Germinal center (tissue), 1 donor: ENCODE measurements at regions not wholly inside any gene's neighbourhood (a gene's known extent, or its start where the extent isn't known, plus 50 kb on each side); places are given as distances from the start of the nearest gene placed in this dataset.

Source experiments
- DNase-seq: peaks from one replicate; pipeline ENCODE4 v3.0.0; 2012; ENCODE audit warnings: mixed read lengths, low spot score

GRCh38 chr11:28684011-28684586 lies 575.9 kb downstream of the METTL15 start:
- no peak for DNase-seq

GRCh38 chr11:28679795-28680468 lies 571.7 kb downstream of the METTL15 start:
- no peak for DNase-seq

GRCh38 chr11:28677721-28678120 lies 569.5 kb downstream of the METTL15 start:
- DNase-seq, result no peak

GRCh38 chr11:28675183-28675582 lies 567.0 kb downstream of the METTL15 start:
- DNase-seq, result no peak

DNA sequence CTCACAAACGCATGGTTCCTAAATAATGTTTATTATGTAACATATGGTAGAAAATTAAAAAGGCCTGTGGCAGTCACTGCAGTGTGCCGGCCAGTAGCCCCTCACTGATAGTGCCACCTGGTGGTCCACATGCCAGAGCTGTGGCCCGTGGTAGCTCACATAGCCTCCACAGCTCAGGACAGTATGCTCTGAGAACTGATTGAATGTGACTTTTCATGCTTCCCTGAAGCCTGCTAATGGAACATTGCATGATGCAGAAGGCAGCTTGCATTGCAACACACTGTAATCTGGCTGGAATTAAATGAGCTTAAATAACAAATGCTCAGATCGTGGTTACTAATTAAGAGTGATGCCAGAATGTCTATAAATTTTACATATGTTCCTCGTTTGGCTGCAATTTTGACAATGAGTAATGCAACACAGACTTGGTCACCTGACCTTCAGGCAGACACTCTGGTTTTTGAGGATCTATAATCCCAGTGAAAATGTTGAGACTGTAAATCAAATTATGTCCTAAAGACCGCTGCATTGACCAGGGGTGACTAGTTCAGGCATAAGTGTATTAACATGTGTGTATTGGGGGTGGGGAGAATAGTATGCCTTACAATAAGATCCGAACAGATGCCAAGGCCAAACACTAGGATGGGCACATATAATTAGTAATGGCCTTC lies 566.4 kb downstream of the METTL15 start:
- peak; percentile 2 for DNase-seq

GRCh38 chr11:28673691-28674432 lies 565.7 kb downstream of the METTL15 start:
- DNase-seq, result no peak

DNA sequence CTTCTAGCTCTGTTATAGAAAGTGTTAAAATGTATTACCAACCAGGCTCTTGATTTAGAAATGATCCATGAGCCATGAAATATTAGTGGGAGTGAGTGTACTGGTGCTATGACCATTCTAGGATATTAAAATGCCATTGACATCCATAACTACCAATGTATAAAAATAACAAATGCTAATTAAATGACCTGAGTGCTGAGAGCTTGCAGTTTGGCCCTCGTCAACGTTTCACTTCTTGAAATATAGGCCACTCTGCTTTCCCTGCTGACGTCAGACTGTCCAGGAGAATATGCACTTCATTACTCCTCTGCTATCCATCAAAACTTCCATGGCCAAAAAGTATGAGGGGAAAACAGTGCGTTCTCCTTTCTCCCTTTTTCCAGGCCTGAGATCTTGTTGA lies 563.1 kb downstream of the METTL15 start:
- DNase-seq, result no peak

DNA sequence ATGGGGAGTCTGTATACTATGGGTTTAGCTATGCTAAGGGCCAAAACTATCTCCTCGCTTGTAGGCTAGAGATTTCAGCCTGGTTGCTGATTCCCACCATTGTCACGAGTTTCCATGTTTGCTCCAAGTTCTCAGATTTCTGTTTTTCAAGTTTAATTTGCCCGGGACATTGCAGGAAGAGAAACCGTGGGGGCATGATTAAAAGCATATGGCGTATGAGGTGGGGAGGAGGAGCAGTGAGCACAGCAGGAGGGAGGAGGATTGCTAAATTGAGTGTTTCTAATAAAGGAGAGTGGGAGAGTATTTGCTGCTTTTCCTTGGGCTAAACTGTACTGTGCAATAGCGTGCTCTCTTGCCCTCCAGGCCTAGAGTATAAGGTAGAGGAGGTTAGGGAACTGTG lies 558.4 kb downstream of the METTL15 start:
- DNase-seq, result no peak

- DNase-seq, result no peak
These were observed 551.6 kb downstream of the METTL15 start for GRCh38 chr11:28659716-28660348.

GRCh38 chr11:28657378-28658030 lies 549.3 kb downstream of the METTL15 start:
- DNase-seq, result no peak

DNA sequence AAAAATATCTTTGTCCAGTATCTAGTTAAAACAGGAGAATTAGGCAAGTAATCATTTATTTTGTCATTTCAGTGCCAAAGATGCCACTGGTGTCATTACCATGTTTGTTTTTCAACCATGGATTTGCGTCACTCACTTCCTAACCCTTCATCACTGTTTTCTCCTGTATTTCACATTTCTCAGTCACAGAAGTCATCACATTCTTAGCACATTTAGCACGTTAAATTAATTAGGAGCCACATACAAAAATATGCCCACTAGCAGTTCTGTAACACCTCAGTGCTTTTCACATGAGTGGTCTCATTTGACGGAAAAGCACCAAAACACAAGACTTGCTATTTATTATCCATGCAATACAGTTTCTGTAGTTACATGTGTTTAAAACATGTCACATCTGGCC lies 546.0 kb downstream of the METTL15 start:
- no peak for DNase-seq

GRCh38 chr11:28649922-28650321 lies 541.7 kb downstream of the METTL15 start:
- DNase-seq, result no peak

- DNase-seq, result no peak
These were observed 528.4 kb downstream of the METTL15 start for GRCh38 chr11:28636566-28636965.

DNA sequence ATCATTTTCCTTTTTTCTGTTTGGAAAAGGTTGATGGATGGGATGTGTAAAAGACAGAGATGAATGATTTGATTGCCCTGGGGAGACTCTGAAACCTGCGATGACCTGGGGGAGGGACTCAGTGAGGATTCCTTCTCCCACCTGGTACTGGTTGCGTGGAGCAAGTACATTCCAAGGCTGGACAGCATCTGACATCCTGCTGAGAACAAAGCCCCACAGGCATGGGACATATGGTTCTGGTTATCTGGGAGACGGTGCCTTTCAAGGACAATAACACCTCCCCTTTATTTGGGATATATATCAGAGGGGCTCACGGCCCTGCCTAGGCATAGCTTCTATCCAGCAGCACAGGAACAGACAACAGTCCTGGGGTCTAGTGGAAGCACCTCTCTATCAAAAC lies 527.8 kb downstream of the METTL15 start:
- DNase-seq, result no peak

DNA sequence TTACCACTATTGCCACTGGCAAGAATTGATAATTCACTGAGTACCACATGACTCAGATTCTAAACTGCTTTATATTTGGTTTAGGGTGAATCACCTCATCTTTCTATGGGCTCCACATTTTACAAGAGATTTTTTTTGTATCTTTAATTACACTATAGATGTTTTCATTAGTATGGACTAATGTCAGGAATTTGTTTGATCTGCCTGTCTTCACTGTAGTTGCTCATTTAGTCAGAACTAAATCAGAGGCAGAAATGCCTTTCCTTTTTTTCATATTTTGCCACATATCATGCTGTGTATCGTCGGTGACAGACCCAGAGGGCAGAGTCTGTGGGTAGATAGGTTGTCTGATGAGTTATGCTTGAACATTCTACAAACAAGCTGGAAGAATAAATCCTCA lies 524.1 kb downstream of the METTL15 start:
- no peak for DNase-seq

DNA sequence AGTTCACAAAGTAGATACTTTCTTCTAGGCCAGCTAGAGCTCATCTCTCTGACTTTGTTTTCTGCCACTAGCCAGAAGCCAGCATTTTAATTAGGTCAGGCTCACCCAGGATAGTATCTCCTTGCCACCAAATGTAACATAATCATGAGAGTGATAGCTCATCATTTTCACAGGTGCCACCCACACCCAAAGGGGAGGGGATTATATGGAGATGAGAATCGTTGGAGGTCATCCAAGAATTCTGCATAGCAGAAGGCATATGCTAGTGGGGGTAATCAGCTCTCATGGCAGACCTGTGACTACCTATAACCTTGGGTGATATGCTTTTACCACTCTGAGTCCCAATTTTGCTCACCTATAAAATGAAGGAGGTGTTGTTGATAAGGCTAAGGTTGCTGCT lies 523.0 kb downstream of the METTL15 start:
- no peak for DNase-seq

- no peak for DNase-seq
These were observed 521.0 kb downstream of the METTL15 start for GRCh38 chr11:28629235-28629634.

DNA sequence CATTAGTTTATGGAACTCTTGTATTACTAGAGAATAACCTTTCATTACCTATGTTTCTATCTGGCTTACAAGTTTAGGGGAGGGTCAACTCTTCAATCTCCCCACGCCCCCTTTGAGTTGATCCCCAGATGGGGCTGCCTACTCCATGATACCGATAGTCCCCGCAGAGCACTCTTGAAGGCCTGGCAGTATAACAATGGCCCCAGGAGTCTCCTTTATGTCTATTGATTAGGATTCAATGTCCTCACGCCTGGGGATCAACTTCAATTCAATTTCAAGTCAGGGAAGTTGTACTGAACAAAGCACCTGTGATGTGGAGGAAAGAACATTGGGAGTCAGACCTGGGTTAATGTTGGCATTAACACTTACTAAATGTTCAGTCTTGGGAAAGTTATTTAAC lies 520.2 kb downstream of the METTL15 start:
- no peak for DNase-seq

DNA sequence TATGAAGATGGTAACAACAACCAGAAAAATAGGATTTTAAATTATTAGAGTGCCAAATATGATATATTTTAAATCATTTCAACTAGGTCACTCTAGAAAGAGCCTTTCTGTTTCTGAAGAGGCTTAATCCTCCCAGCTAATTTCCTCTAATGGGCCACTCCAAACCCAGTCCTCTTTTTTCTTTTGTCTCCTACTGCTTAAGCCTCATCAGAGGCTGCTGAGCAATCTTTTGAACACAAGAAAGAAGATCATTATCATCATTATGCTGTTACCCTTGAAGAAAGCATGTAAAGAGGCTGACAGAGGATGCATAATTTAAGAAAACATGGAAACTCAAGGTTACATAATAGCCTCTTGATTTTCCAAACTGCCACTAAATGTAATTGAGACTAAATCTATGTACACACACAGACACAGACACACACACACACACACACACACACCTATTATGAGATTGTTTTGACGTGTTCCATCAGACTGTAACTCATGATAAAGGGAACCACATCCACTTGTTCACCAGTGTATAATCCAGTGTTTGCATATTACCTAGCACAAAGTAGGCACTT lies 519.6 kb downstream of the METTL15 start:
- DNase-seq, result no peak

GRCh38 chr11:28625532-28625931 lies 517.3 kb downstream of the METTL15 start:
- DNase-seq, result no peak

DNA sequence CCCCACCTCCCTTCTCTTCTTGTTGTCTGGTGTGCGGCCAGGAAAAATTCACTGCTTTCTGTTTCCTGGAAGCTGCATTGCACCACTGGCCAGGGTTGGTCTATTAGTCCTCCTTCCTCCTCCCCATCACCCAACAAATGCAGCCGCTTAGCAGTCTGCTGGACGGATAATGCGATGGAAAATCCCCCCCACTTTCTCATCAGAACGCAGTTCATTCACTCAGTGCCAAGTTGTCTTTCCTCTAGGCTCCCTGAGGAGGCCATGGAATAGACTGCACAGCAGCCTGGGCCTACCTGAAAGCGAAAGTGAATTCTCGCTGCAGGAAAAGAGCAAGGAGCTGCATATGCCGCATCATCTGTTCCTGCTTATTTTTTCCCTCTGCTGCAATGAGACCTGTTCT lies 513.6 kb downstream of the METTL15 start:
- DNase-seq, result no peak
